HG03025 (cell line): ENCODE measurements at regions not wholly inside any gene's neighbourhood (a gene's known extent, or its start where the extent isn't known, plus 50 kb on each side); places are given as distances from the start of the nearest gene placed in this dataset.
"Not testable (repeated sequence)": the region's sequence is repeated elsewhere in the genome, so short reads cannot be mapped to it uniquely, and the experiment has no call there.

Source experiments
- ATAC-seq: cut with Tn5 transposase; IDR thresholded peaks from one replicate; pipeline ENCODE4 v1.9.1; 2021; ENCODE audit warnings: mild to moderate bottlenecking, moderate library complexity; ENCODE audit not compliant: unreplicated experiment, low FRiP score

GRCh38 chr7:115299397-115300037 lies 377.6 kb downstream of the MDFIC start:
- no peak for ATAC-seq

GRCh38 chr7:115297656-115298055 lies 375.8 kb downstream of the MDFIC start:
- no peak for ATAC-seq

DNA sequence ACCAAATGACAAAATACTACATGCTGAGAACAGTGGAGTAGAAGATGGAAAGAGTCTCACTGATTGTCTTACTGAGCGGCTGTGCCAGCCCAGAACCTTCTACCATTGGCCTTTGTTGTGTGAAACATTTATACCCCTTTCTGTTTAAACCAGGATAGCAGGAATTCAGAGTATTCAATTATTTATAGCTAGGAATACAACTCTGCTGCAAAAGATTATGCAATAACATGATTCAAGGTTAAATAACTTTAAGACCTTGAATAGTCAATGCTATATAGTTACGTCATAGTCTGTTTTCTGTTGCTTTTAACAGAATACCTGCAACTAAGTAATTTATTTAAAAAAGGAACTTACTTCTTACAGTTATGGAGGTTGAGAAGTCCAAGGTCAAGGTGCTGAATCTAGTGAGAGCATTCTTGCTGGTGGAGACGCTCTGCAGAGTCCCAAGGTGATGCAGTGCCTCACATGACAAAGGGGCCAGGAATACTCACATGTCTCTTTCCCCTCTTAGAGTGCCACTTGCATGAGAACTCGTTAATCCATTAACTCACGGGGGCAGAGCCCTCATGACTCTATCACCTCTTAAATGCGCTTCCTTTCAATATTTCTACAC lies 371.8 kb downstream of the MDFIC start:
- ATAC-seq, result no peak

DNA sequence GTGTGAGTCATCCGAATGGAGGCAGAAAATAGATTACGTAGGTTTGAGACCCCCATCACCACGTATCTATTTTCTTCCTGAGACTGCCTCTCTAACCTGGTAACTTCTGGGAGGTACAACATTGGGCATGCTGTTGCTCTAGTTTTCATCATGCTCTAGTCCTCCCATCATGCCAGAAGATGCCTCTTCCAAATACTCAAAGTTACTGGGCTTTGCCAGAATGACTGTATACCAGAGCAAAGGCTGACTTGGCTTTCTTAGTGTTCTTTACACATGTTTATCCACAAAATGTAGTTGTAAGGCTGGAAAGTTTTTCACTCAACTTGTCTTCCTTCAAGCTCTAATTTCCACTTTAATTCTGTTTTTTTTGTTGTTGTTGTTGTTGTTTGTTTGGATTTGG lies 370.5 kb downstream of the MDFIC start:
- ATAC-seq, result no peak

DNA sequence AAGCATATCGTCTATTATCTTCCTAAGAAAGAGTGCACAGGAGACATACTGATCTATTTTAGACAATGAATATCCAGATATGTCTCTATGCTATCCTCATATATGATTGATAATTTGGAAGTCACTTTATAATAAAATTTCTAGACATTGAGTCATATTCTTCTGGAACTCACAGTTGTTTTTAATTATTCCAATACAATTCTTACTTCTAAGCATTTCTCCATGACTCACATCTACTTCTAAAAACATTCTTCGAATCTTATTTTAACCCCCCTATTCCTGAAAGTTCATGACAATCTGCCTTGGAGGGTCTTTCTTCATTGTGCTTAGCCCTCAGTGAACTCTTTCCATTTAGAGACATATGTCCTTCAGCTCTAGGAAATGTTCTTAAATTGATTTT lies 368.1 kb downstream of the MDFIC start:
- ATAC-seq, result no peak

DNA sequence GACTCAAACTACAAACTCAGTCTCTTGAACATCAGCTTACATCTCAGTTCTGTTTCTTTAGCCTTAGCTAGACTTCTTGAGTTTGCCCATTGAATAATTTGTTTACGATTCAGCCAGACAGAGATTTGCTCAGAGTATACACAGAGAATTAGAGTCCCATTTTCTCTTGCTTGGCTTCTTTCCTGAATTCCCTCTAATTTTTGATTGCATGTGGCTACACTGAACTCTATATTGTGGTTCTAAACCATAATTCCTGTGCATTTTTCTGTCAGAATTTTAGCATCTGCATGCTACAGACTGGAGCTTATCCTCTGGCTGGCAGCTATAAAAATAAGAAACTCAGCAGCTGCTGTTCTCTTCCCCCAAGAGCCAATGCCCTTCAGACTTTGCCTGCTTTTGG lies 354.9 kb downstream of the MDFIC start:
- no peak for ATAC-seq

- ATAC-seq, result not testable (repeated sequence)
Measured at GRCh38 chr7:115273855-115274254, 352.0 kb downstream of the MDFIC start.

GRCh38 chr7:115273139-115273772 lies 351.4 kb downstream of the MDFIC start:
- ATAC-seq, result no peak

DNA sequence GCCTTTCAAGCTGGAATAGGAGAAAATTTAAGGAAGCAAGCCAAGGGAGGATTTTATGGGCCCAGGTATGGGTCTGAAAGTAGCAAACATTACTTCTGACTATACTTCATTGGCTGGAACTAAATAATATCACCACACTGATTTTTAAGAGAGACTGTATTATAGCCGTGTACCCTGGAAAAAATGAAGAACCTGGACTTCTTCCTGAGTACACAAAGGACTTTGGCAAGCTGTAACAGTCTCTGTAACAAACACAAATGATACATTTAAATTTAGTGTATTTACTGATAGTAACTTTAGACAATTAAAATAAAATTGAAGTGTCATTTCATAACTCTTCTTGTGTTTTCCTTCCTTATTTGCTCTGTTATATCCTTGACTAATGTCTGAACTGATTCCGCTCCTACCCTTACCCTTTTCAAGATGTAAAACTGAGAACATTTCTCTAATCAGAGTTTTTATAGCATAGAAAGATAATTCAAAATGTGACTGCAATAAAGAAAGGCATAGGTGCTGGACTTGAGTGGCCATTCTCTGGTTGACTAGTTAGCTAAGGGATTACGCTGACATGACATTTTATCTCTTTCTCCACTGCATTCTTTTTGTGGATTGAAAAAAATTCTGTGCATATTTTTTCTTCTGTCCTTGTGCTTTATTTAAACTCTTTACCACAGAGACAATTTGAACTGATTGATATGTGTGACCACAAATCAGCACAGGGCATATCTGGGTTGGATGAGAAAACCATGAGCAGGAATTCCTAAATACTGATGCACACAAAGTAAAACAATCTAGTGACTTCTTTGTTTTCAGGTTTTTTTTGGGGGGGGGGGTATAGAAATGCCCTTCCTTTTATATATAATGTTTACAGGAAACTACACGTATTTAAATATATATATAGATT lies 349.7 kb downstream of the MDFIC start:
- ATAC-seq, result no peak

DNA sequence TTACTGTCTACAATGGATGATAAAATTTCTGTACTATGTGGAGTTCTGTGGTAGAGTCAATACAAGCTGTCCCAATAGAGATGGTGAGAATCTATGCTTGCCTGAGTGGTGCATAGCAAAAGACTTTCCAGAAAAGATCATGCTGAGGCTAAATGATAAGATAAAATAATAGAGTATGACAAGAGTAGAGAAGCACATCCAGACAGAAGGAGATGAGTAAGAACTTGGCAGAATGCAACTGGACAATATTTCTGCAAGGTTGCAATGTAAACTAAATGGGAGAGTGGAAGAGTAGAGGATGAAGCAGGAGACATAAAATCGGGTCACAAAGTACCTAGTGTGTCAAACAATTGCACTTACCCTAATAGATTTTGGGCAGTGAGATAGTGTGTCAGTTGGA lies 347.6 kb downstream of the MDFIC start:
- ATAC-seq, result no peak

DNA sequence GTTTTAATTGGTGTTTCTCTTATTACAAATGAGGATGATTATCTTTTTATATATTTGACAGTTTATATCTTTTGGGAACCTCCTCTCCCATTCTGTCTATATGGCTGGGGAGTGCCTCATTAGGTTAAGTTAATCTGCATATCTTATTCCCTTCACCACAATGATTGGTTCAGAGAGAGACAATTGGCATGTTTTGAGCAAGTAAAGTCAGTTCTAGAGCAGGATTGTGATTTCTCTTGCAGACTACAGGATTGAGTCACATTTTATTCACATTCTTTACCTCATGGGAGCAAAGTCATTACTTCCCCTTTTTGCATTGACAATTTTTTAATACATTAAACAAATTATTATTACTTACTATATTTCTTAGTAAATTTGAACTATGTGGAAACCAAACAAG lies 345.6 kb downstream of the MDFIC start:
- no peak for ATAC-seq

DNA sequence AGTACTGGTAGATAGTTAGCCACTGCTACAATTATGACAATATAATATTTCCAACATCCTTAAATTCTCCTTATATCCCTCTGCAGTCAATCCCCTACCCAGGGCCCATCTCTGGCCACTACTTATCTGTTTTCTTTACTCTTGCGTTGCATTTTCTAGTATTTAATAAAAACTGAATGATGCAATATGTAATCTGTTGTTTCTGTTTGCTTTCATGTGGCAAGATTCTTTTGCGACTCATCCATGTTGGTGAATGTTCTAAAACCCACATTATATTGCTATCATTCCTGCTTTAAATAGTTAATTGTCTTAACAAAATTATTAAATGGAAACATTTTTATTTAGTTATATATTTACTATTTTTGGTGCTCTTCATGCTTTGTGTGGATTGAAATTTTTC lies 338.5 kb downstream of the MDFIC start:
- ATAC-seq, result no peak

GRCh38 chr7:115252461-115252860 lies 330.6 kb downstream of the MDFIC start:
- no peak for ATAC-seq

DNA sequence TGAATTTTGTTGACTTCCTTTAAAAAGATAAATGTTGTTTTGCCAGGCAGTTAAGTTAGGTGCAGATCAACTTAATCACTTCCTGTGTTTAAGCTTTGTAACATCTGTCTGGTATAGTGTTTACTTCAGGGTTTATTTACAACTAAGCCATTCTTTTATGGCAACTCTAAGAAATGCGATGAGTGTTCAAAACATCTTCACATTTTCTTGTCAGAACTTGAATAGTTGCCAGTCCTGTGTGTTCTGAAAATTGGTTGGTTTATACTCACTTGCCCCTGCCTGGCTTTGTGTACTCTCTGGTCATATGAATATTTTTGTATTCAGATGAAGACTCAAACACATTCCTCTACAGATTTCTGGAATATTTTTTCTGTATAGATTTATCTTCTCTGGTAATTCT lies 327.2 kb downstream of the MDFIC start:
- ATAC-seq, result no peak

DNA sequence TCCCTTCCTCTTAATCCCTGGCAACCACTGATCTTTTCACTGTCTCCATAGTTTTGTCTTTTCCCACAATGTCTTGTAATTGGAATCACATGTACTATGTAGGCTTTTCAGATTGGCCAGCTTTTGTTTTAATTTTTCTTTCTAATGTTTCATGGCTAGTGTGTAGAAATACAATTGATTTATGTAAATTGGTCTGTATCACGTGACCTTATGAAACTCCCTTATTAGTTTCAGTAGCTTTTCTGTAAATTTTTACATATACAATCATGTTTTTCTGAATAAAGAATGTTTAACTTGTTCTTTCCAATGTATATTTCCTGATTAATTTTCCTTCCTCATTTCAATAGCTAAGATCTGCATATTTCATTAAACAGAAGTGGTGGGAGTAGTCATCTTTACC lies 319.3 kb downstream of the MDFIC start:
- ATAC-seq, result no peak

DNA sequence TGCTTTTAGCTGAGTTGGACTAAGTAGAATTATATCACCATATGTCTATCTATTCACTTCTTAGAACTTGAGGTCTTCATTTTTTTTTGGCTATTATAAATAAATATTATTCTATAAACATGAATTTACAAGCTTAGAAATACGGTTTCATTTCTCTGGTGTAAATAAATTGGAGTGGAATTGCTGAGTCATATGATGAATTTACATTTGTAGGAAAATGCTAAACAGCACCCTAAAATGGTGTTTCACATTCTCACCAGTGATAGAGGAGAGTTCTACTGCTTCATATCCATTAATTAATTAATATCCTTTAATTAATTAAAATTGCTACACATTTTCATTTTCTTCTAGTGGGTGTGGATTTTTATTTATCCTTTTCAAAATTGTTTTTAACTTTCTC lies 318.3 kb downstream of the MDFIC start:
- no peak for ATAC-seq

GRCh38 chr7:115235075-115235474 lies 313.2 kb downstream of the MDFIC start:
- no peak for ATAC-seq

DNA sequence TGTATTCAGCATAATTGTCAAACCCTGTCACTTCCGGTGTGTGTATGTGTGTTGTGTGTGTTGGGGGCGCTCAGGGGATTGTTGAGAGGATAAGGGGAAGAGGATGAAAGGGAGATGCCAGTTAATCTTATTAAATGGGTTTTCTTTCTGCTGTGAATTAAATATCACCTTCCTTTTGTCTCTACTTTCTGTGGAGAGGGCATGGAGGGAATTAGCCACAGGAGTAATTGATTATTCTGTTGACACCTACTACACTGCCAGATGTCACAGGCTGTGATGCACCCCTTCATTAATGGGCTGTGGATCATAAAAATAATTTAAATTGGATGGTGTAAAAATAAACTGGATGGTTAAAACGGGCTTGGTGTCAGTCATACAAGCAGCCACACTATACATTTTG lies 311.9 kb downstream of the MDFIC start:
- no peak for ATAC-seq

DNA sequence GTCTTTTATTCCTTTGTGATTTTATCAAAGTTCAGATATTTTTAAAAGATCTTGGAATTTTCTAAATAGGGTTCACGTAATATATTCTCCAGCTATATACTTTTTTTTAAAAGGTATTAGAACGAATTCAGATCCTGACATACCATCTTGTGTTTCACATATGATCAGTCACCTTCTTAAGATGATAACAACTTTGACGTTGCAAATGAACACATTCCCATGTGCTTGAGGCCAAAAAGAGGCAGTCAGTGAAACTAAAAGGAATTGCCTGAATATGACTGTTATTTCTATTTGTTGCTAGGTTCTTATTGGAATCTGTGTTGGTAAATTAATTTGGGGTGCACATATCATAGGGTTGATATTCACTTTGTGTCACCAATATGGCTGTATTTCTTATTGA lies 310.1 kb downstream of the MDFIC start:
- ATAC-seq, result no peak

- ATAC-seq, result no peak
Measured at GRCh38 chr7:115230882-115231571, 309.1 kb downstream of the MDFIC start.
